KMS-11 (cell line): ENCODE measurements at regions not wholly inside any gene's neighbourhood (a gene's known extent, or its start where the extent isn't known, plus 50 kb on each side); places are given as distances from the start of the nearest gene placed in this dataset.

Experiments used
- H2AFZ ChIP-seq: fragments of 200-600 bp; sonication (generic); 2 replicates; pipeline ENCODE4 v1.6.1; 2016; ENCODE audit warnings: antibody characterized with exemption, mixed run types, low read depth
- H3K27ac ChIP-seq: fragments of 200-600 bp; sonication (generic); 2 replicates; pipeline ENCODE4 v1.6.1; 2016; ENCODE audit warnings: mild to moderate bottlenecking, mixed run types
- H3K27me3 ChIP-seq: fragments of 200-600 bp; sonication (generic); 2 replicates; pipeline ENCODE4 v1.6.1; 2017; ENCODE audit warnings: mild to moderate bottlenecking, low read depth, mixed run types, moderate library complexity; ENCODE audit not compliant: insufficient read depth
- H3K36me3 ChIP-seq: fragments of 200-600 bp; sonication (generic); 2 replicates; pipeline ENCODE4 v1.6.1; 2017; ENCODE audit warnings: mild to moderate bottlenecking, mixed run types; ENCODE audit not compliant: insufficient read depth
- H3K4me1 ChIP-seq: fragments of 200-600 bp; sonication (generic); 2 replicates; pipeline ENCODE4 v1.6.1; 2016; ENCODE audit warnings: mild to moderate bottlenecking, low read depth, mixed run types; ENCODE audit not compliant: poor library complexity, severe bottlenecking
- H3K4me2 ChIP-seq: fragments of 200-600 bp; sonication (generic); 2 replicates; pipeline ENCODE4 v1.7.0; 2016; ENCODE audit warnings: mild to moderate bottlenecking, mixed run types
- H3K4me3 ChIP-seq: fragments of 200-600 bp; sonication (generic); IDR thresholded peaks from 2 replicates; pipeline ENCODE4 v1.6.1; 2017; ENCODE audit warnings: low read depth, low read length, mixed read lengths; ENCODE audit not compliant: insufficient read depth
- H3K79me2 ChIP-seq: fragments of 200-600 bp; sonication (generic); 2 replicates; pipeline ENCODE4 v1.6.1; 2016; ENCODE audit warnings: low read depth, mixed run types; ENCODE audit not compliant: insufficient read depth
- H3K9ac ChIP-seq: fragments of 200-600 bp; sonication (generic); 2 replicates; pipeline ENCODE4 v1.6.1; 2016; ENCODE audit warnings: mild to moderate bottlenecking, mixed run types
- H4K20me1 ChIP-seq: fragments of 200-600 bp; sonication (generic); 2 replicates; pipeline ENCODE4 v1.6.1; 2016; ENCODE audit warnings: mild to moderate bottlenecking, mixed run types; ENCODE audit not compliant: insufficient read depth
- TF ChIP-seq, protein P1 (sequence below): fragments of 200-600 bp; sonication (generic); conservative IDR thresholded peaks from 2 replicates; pipeline ENCODE4 v1.6.1; 2017; ENCODE audit warnings: low read depth, mild to moderate bottlenecking, antibody characterized with exemption, low read length, moderate library complexity, mixed read lengths

DNA sequence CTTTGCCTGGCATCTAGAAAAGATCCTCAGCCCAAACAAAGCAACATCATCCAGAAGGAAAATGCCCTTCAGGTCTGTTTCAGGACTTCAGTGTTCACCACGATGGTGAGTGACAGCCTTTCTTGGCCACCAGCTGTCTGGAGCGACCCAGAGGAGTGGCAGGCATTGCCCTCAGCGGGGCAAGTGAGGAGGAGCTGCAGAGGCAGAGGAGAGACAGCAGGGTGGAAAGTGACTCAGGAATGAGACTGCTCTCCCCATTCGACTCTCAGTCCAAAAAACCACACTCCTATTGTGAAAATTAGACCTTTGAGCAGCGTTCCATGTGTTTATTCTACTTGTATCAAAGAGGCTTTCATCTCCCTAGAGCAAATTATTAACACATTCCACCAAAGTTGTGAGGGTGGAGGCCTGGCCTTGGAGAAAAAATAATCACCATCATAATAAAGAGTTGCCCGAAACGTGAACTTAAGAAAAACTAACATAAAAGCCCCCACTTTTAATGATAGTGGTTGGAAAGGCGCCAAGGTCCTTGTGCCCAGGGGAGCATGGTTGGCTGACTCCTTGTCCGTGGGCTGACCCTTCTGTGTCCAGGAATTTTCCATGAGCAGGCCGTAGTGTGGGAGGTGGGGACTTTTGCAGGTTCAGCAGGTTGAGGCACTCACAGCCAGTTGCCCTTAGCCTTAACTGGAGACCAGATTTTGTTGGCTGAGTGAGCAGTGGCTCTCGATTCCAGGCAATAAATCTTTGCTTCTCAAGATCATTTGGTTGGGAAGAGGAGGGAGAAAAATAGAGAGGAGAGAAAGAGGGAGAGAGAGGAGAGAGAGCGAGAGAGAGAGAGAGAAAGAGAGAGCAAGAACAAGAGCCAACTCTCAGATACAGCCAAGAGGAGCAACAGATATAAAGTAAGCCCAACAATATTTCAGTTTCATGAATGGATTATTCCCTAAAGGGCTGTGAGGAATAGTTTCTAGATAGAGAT, 125.9 kb upstream of the ANKRD55 start:
- H4K20me1 ChIP-seq = no peaks in the 10 kb centered on the region
- H3K79me2 ChIP-seq = no peaks in the 10 kb centered on the region
- H3K4me3 ChIP-seq = no peak overlapping the region
- no peaks in the 10 kb centered on the region for H3K4me1 ChIP-seq
- H3K4me2 ChIP-seq = no peak overlapping the region
- no peak overlapping the region for H3K27ac ChIP-seq
- TF ChIP-seq, protein P1, sequence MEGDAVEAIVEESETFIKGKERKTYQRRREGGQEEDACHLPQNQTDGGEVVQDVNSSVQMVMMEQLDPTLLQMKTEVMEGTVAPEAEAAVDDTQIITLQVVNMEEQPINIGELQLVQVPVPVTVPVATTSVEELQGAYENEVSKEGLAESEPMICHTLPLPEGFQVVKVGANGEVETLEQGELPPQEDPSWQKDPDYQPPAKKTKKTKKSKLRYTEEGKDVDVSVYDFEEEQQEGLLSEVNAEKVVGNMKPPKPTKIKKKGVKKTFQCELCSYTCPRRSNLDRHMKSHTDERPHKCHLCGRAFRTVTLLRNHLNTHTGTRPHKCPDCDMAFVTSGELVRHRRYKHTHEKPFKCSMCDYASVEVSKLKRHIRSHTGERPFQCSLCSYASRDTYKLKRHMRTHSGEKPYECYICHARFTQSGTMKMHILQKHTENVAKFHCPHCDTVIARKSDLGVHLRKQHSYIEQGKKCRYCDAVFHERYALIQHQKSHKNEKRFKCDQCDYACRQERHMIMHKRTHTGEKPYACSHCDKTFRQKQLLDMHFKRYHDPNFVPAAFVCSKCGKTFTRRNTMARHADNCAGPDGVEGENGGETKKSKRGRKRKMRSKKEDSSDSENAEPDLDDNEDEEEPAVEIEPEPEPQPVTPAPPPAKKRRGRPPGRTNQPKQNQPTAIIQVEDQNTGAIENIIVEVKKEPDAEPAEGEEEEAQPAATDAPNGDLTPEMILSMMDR = no peak
- no peak overlapping the region for H2AFZ ChIP-seq
- H3K36me3 ChIP-seq = no peaks in the 10 kb centered on the region
- H3K9ac ChIP-seq = no peak overlapping the region
- no peaks in the 10 kb centered on the region for H3K27me3 ChIP-seq

DNA sequence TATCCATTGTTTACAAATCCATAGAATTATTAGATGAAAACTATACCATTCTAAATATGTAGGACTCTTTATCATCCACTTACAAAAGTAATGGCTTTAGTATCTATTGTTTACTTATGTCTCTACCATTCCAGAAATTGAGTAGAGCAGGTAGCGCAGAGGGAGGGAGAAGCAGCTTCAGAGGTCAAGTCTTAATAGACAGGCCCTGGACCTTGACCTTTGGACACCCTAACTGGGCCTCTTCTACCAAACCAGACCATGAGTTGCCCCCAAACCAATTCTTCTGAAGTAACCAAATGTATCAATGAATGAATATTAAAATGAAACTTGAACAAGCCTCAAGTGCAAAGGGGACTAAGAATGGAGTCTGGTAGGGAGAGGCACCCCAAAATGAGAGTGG, 124.9 kb upstream of the ANKRD55 start:
- no peaks in the 10 kb centered on the region for H4K20me1 ChIP-seq
- H2AFZ ChIP-seq = no peak overlapping the region
- TF ChIP-seq, protein P1 = no peak
- no peak overlapping the region for H3K4me2 ChIP-seq
- H3K4me3 ChIP-seq = no peak overlapping the region
- H3K9ac ChIP-seq = no peak overlapping the region
- no peaks in the 10 kb centered on the region for H3K36me3 ChIP-seq
- H3K27me3 ChIP-seq = no peaks in the 10 kb centered on the region
- no peak overlapping the region for H3K27ac ChIP-seq
- H3K4me1 ChIP-seq = no peaks in the 10 kb centered on the region
- H3K79me2 ChIP-seq = no peaks in the 10 kb centered on the region

DNA sequence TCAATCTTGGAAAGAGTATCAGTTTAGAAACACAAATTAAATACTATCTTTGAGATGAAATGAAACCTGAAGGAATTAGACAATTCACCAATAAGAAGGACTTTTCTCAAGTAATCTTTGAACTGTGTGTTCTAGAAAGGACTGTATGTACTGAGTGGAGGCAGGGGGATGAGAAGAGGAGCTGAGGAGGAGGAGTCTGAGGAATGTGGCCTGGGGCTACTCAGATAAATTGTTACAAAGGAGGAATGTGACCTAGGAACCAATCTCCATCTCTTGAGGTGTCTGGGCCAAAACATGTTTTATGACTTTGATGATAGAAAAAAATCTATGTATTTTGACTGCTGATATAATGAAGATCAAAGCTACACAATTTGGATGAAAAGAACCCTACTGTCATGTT, 124.3 kb upstream of the ANKRD55 start:
- Histone ChIP-seq H3K9ac (no peak overlapping the region), H3K4me3 (no peak overlapping the region), H3K27me3 (no peaks in the 10 kb centered on the region), H3K36me3 (no peaks in the 10 kb centered on the region), H3K4me1 (no peaks in the 10 kb centered on the region), H3K27ac (no peak overlapping the region), H2AFZ (no peak overlapping the region), H3K4me2 (no peak overlapping the region), H4K20me1 (no peaks in the 10 kb centered on the region), H3K79me2 (no peaks in the 10 kb centered on the region)
- TF ChIP-seq, protein P1 = no peak

DNA sequence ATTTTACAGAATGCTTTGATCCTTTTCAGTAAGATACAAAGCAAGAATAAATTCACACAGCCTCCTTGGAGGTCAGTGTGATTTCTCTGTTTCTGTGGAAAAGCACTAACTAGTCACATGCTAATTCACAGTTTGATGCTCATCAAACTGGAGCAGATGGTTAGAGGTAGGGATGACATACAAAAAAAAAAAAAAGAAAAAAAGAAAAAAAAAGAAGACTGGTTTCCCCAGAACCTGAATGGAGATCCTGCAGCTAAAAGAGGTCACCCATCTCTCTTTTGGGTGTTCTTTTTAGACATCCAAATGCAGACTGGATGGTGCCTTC, 123.7 kb upstream of the ANKRD55 start:
- TF ChIP-seq, protein P1 = no peak
- Histone ChIP-seq H3K79me2 (no peaks in the 10 kb centered on the region), H3K4me3 (no peak overlapping the region), H3K27me3 (no peaks in the 10 kb centered on the region), H3K4me2 (no peak overlapping the region), H3K36me3 (no peaks in the 10 kb centered on the region), H3K27ac (no peak overlapping the region), H3K9ac (no peak overlapping the region), H3K4me1 (no peaks in the 10 kb centered on the region), H2AFZ (no peak overlapping the region), H4K20me1 (no peaks in the 10 kb centered on the region)
